ENCODE measurements at regions not wholly inside any gene's neighbourhood (a gene's known extent, or its start where the extent isn't known, plus 50 kb on each side); places are given as distances from the start of the nearest gene placed in this dataset.

DNA sequence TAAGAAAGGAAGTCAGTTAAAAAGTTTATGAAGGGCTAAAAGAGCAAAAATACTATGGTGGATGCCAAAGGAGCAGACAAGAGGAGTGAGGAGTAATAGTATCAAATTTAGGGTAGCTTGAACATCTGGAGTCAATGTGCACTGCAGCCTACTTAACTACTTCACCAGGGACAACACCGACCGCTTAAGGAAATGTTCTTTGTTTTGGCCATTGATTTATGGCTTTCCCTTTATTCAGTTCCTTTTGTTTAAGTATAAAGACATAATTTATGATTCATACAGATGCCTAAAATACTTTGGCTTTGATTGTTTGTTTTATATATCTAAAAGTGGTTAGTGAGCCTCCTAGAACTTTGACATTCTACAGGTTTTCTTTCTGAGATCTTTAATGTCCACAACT is 276.3 kb upstream of the PRR20A start (continued):
- TF ChIP-seq, protein P1, sequence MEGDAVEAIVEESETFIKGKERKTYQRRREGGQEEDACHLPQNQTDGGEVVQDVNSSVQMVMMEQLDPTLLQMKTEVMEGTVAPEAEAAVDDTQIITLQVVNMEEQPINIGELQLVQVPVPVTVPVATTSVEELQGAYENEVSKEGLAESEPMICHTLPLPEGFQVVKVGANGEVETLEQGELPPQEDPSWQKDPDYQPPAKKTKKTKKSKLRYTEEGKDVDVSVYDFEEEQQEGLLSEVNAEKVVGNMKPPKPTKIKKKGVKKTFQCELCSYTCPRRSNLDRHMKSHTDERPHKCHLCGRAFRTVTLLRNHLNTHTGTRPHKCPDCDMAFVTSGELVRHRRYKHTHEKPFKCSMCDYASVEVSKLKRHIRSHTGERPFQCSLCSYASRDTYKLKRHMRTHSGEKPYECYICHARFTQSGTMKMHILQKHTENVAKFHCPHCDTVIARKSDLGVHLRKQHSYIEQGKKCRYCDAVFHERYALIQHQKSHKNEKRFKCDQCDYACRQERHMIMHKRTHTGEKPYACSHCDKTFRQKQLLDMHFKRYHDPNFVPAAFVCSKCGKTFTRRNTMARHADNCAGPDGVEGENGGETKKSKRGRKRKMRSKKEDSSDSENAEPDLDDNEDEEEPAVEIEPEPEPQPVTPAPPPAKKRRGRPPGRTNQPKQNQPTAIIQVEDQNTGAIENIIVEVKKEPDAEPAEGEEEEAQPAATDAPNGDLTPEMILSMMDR (IDR thresholded peaks at IDR 0.05; ENCODE audit: low read depth, low read length, missing input control): no peak
- no peak for TF ChIP-seq SP1 (IDR thresholded peaks at IDR 0.05)
- TF ChIP-seq, protein P2, sequence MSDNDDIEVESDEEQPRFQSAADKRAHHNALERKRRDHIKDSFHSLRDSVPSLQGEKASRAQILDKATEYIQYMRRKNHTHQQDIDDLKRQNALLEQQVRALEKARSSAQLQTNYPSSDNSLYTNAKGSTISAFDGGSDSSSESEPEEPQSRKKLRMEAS (IDR thresholded peaks at IDR 0.05): no peak
- TF ChIP-seq NR2F2 (IDR thresholded peaks at IDR 0.05): no peak

DNA sequence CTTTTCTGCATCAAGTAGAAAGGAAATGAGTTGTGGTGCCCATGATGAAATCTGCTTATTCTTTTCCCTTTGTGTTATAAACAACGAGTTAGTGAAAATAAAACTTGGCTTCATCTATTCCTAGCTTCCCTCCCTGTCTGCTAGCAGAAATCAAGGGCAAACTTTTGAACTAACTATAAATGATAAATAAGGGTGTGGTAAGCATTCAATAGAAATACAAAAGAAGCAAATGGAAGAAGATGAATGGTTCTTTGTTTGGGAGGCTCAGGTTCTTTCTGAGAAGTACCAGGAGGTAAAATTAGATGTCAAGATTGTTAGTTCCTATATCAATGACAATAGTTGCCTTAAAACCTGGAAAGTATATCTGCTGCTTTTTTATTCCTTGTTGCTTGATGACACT is 275.3 kb upstream of the PRR20A start:
- H3K36me3 ChIP-seq (ENCODE audit: control insufficient read depth in 4 of 4, insufficient read depth in 3 of 4, low read depth in 1 of 4, low read length in 3 of 4): no peaks in the 10 kb centered on the region
- no peak for TF ChIP-seq HNF4A (conservative IDR thresholded peaks at IDR 0.05)
- no peak for TF ChIP-seq RXRA (IDR thresholded peaks at IDR 0.05)
- TF ChIP-seq, protein P3, sequence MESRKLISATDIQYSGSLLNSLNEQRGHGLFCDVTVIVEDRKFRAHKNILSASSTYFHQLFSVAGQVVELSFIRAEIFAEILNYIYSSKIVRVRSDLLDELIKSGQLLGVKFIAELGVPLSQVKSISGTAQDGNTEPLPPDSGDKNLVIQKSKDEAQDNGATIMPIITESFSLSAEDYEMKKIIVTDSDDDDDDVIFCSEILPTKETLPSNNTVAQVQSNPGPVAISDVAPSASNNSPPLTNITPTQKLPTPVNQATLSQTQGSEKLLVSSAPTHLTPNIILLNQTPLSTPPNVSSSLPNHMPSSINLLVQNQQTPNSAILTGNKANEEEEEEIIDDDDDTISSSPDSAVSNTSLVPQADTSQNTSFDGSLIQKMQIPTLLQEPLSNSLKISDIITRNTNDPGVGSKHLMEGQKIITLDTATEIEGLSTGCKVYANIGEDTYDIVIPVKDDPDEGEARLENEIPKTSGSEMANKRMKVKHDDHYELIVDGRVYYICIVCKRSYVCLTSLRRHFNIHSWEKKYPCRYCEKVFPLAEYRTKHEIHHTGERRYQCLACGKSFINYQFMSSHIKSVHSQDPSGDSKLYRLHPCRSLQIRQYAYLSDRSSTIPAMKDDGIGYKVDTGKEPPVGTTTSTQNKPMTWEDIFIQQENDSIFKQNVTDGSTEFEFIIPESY (IDR thresholded peaks at IDR 0.05): no peak
- TF ChIP-seq, protein P4, sequence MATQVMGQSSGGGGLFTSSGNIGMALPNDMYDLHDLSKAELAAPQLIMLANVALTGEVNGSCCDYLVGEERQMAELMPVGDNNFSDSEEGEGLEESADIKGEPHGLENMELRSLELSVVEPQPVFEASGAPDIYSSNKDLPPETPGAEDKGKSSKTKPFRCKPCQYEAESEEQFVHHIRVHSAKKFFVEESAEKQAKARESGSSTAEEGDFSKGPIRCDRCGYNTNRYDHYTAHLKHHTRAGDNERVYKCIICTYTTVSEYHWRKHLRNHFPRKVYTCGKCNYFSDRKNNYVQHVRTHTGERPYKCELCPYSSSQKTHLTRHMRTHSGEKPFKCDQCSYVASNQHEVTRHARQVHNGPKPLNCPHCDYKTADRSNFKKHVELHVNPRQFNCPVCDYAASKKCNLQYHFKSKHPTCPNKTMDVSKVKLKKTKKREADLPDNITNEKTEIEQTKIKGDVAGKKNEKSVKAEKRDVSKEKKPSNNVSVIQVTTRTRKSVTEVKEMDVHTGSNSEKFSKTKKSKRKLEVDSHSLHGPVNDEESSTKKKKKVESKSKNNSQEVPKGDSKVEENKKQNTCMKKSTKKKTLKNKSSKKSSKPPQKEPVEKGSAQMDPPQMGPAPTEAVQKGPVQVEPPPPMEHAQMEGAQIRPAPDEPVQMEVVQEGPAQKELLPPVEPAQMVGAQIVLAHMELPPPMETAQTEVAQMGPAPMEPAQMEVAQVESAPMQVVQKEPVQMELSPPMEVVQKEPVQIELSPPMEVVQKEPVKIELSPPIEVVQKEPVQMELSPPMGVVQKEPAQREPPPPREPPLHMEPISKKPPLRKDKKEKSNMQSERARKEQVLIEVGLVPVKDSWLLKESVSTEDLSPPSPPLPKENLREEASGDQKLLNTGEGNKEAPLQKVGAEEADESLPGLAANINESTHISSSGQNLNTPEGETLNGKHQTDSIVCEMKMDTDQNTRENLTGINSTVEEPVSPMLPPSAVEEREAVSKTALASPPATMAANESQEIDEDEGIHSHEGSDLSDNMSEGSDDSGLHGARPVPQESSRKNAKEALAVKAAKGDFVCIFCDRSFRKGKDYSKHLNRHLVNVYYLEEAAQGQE (IDR thresholded peaks at IDR 0.05): no peak
- no peak for TF ChIP-seq HNF4G (IDR thresholded peaks at IDR 0.05)
- no peak for DNase-seq (ENCODE audit: low spot score)
- H3K4me3 ChIP-seq (ENCODE audit: low read depth in 1 of 3, low read length in 3 of 3): no peak overlapping the region
- H3K9me3 ChIP-seq (ENCODE audit: control insufficient read depth in 4 of 4, low read length in 3 of 4): no peaks in the 10 kb centered on the region
- no peak overlapping the region for H3K27ac ChIP-seq (ENCODE audit: low read depth in 1 of 2, low read length in 2 of 2)
- no peak overlapping the region for H3K9ac ChIP-seq (ENCODE audit: low read depth in 1 of 2, low read length in 2 of 2)
- no peaks in the 10 kb centered on the region for H3K27me3 ChIP-seq (ENCODE audit: control insufficient read depth in 4 of 4, insufficient read depth in 4 of 4, low read length in 3 of 4)
- 39% methylated on average over 1 of the region's 1 CpG for WGBS
- no peaks in the 10 kb centered on the region for H3K4me1 ChIP-seq (ENCODE audit: control insufficient read depth in 4 of 4, insufficient read depth in 4 of 4, low read length in 3 of 4)

DNA sequence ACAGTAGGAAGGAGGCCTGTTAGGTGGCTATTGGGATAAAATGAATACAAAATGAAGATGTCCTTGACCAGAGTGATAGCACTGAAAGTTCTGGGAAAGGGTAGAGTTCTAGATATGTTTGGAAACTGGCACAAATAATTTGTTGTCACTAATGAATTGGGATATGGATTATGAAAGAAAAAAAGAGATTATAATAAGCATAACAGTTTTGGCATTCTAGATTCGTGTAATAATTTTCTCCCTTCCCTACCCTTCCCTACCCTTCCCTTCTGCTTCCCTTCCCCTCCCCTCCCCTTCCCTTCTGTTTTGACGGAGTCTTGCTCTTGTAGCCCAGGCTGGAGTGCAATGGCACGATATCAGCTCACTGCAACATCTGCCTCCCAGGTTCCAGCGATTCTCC is 271.0 kb upstream of the PRR20A start:
- H3K4me3 ChIP-seq (ENCODE audit: low read depth in 1 of 3, low read length in 3 of 3): no peak overlapping the region
- H3K36me3 ChIP-seq (ENCODE audit: control insufficient read depth in 4 of 4, insufficient read depth in 3 of 4, low read depth in 1 of 4, low read length in 3 of 4): no peaks in the 10 kb centered on the region
- no peaks in the 10 kb centered on the region for H3K27me3 ChIP-seq (ENCODE audit: control insufficient read depth in 4 of 4, insufficient read depth in 4 of 4, low read length in 3 of 4)
- no peaks in the 10 kb centered on the region for H3K9me3 ChIP-seq (ENCODE audit: control insufficient read depth in 4 of 4, low read length in 3 of 4)
- no peak overlapping the region for H3K27ac ChIP-seq (ENCODE audit: low read depth in 1 of 2, low read length in 2 of 2)
- no peaks in the 10 kb centered on the region for H3K4me1 ChIP-seq (ENCODE audit: control insufficient read depth in 4 of 4, insufficient read depth in 4 of 4, low read length in 3 of 4)
- H3K9ac ChIP-seq (ENCODE audit: low read depth in 1 of 2, low read length in 2 of 2): no peak overlapping the region
- DNase-seq (ENCODE audit: low spot score): no peak
- WGBS: 93% methylated on average over 4 of the region's 4 CpGs
- no peak for TF ChIP-seq NR2F2 (IDR thresholded peaks at IDR 0.05)
- TF ChIP-seq, protein P5, sequence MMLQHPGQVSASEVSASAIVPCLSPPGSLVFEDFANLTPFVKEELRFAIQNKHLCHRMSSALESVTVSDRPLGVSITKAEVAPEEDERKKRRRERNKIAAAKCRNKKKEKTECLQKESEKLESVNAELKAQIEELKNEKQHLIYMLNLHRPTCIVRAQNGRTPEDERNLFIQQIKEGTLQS (IDR thresholded peaks at IDR 0.05): no peak
- no peak for TF ChIP-seq EGR1 (IDR thresholded peaks at IDR 0.05; ENCODE audit: low read depth in 2 of 2)
- no peak for TF ChIP-seq HNF4G (IDR thresholded peaks at IDR 0.05)
- no peak for TF ChIP-seq FOXA2 (IDR thresholded peaks at IDR 0.05)
- TF ChIP-seq, protein P1 (IDR thresholded peaks at IDR 0.05; ENCODE audit: low read depth, low read length, missing input control): no peak
- TF ChIP-seq GABPA (IDR thresholded peaks at IDR 0.05 in 1 of 2, conservative IDR thresholded peaks at IDR 0.05 in 1 of 2): no peak
- TF ChIP-seq YY1 (IDR thresholded peaks at IDR 0.05): no peak
- TF ChIP-seq SP1 (IDR thresholded peaks at IDR 0.05): no peak
- no peak for TF ChIP-seq FOXA1 (IDR thresholded peaks at IDR 0.05)
- TF ChIP-seq JUND (IDR thresholded peaks at IDR 0.05): no peak
- no peak for TF ChIP-seq TAF1 (conservative IDR thresholded peaks at IDR 0.05)
- TF ChIP-seq RXRA (IDR thresholded peaks at IDR 0.05): no peak
- TF ChIP-seq, protein P4 (IDR thresholded peaks at IDR 0.05): no peak
